ENCODE measurements at regions not wholly inside any gene's neighbourhood (a gene's known extent, or its start where the extent isn't known, plus 50 kb on each side); places are given as distances from the start of the nearest gene placed in this dataset.

DNA sequence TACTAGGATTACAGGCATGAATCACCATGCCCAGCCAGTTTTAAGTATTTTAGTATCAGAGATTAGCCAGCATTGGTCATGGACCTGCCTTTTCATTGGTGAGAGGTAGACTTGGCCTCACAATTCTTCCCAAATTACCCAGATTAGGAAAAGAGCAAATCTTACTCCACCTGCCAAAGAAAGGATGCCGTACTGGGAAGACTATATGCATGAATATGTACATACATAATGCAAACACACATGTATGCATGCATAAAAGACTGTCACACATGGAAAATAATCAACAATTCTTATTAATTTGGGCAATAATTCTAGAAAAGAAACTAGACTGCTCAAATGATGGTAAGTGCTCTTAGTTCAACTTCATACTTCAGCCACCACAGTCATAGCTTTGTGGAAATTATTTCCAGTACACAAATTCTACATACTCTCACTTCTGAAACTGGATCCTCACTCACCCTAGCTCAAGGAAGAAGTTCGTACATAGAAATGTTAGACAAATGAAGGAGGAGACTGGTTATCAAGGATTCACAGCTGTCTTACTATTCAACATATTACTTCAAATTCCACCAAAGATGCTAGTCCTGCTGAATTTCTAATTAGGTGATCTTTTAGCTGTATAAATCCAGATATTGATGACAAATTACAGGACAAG, 73.7 kb downstream of the MINAR2 start:
- TF ChIP-seq CTCF (IDR thresholded peaks at IDR 0.05; ENCODE audit: insufficient read depth, low read depth, low read length, missing control alignments) = no peak
- no peak overlapping the region for H3K4me3 ChIP-seq (ENCODE audit: low read length)
- DNase-seq (ENCODE audit: low read depth) = peak; percentile 65

DNA sequence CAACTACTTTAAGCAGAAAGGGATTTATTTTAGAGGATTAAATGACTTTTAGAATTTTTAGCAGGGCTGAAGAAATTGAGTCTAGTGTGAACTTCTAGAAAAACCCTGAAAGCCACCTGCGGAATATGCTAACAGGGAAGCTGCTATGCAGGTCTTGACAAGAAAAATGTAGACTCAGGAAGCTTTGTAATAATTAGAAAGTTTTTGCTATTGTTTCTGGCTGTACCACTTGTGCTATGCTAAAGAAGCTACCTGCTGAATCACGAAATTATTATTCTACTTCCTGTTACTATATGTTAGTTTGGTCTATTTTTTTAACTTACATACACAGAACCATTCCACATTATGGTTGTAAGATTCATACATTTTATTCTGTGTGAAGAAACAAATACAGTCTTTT, 74.0 kb upstream of the CHSY3 start:
- TF ChIP-seq CTCF (IDR thresholded peaks at IDR 0.05; ENCODE audit: insufficient read depth, low read depth, low read length, missing control alignments) = no peak
- DNase-seq (ENCODE audit: low read depth) = peak; percentile 40
- H3K4me3 ChIP-seq (ENCODE audit: low read length) = no peak overlapping the region

- H3K4me3 ChIP-seq (ENCODE audit: low read length) = no peak overlapping the region
- no peak for TF ChIP-seq CTCF (IDR thresholded peaks at IDR 0.05; ENCODE audit: insufficient read depth, low read depth, low read length, missing control alignments)
- no peak for DNase-seq (ENCODE audit: low read depth)
Observed at GRCh38 chr5:129836321-129836720, 67.9 kb upstream of the CHSY3 start.

DNA sequence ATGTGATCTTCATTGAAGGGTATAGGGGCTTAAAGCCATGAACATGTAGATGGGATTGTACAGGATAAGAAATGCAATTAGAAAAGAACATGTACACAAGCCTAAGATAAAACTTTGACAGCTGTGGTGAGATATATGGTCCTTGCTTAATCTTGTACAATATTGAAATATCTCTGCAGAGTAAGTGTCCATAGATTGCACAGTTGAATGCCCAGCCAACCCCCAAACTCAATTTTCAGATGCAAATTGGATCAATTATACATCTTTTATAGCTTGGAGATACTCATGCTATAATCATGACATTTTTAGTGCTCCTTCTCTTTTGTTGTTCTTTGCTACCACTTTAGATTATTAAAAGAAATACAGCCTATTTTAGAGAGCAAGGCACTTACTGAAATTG, 59.5 kb upstream of the CHSY3 start:
- DNase-seq (ENCODE audit: low read depth) = no peak
- TF ChIP-seq CTCF (IDR thresholded peaks at IDR 0.05; ENCODE audit: insufficient read depth, low read depth, low read length, missing control alignments) = no peak
- no peak overlapping the region for H3K4me3 ChIP-seq (ENCODE audit: low read length)

DNA sequence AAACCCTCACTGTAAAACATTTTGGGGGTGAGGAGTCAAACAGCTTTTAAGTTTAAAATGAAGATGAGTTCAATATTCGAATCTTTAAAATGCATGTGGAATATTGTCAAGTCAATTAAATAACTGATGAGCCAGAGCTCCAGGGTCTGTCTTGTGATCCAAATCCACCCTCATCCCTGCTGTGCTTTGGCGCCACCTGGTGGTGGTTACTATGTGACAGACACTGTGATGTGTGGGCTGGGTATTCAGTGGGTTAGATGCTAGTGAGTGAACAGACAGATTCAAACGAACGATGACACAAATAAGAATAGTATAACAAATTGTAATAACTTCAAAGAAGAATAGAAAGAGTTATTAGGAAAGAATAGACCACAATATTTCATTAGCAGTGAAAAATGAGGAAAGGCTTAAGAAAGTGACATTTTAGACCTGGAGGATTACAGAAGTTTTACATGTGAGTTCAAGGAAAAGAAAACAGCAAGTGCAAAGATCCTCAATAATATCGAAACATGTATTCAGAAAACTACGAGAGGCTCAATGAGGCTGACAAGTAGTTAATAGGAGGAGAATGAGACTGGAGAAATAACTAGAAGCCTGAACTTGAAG, 51.4 kb upstream of the CHSY3 start:
- H3K4me3 ChIP-seq (ENCODE audit: low read length) = no peak overlapping the region
- TF ChIP-seq CTCF (IDR thresholded peaks at IDR 0.05; ENCODE audit: insufficient read depth, low read depth, low read length, missing control alignments) = peak; percentile 98
- DNase-seq (ENCODE audit: low read depth) = peak; percentile 77

GRCh38 chr5:129853588-129853987, 50.7 kb upstream of the CHSY3 start:
- no peak for DNase-seq (ENCODE audit: low read depth)
- no peak for TF ChIP-seq CTCF (IDR thresholded peaks at IDR 0.05; ENCODE audit: insufficient read depth, low read depth, low read length, missing control alignments)
- no peak overlapping the region for H3K4me3 ChIP-seq (ENCODE audit: low read length)
